Uterus (tissue), 2 donors: ENCODE measurements at regions not wholly inside any gene's neighbourhood (a gene's known extent, or its start where the extent isn't known, plus 50 kb on each side); places are given as distances from the start of the nearest gene placed in this dataset.

Experiments used
- CTCF ChIP-seq, 4 experiments: fragments of 200-600 bp in 2 of 4; fragments of 450-650 bp in 2 of 4; sonication (generic) in 2 of 4; IDR thresholded peaks; one replicate each; pipeline ENCODE4 v1.5.1; 2016 to 2019; ENCODE audit warnings: antibody characterized with exemption in 4 of 4, mild to moderate bottlenecking in 2 of 4, moderate library complexity in 1 of 4
- POLR2A ChIP-seq, 2 donors: fragments of 450-650 bp; IDR thresholded peaks; one replicate each; pipeline ENCODE4 v1.6.1; 2016; ENCODE audit warnings: antibody characterized with exemption in 2 of 2, mild to moderate bottlenecking in 1 of 2, moderate library complexity in 1 of 2

- no peak for TF ChIP-seq CTCF (IDR thresholded peaks at IDR 0.05)
- TF ChIP-seq POLR2A (IDR thresholded peaks at IDR 0.05), result no peak
Measured at GRCh38 chr3:109234300-109234699, 82.0 kb downstream of the DPPA2 start.
